ENCODE measurements at regions not wholly inside any gene's neighbourhood (a gene's known extent, or its start where the extent isn't known, plus 50 kb on each side); places are given as distances from the start of the nearest gene placed in this dataset.

DNA sequence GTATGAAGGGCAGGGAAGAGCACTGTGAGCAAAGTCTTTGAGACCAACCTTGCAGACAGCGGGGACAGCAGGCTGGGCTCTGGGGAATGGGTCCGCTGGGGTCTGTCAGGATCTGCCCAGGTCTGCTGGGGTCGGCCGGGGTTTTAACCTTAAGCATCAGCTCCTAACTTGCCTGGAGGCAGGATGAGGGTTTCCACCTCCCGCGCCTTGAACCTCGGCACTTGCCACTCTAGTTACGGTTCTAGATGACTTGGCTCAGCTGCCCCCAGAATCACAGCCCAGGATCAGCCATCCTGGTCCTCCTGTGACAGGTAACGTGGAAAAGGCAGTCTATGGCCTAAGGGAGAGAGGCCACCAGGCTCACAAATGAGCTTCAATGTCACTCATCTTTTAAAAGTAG is 50.4 kb upstream of the CACUL1 start:
- Histone ChIP-seq H2BK120ac (replicated peaks; ENCODE audit: low read depth, low read length) (no peak overlapping the region), H2AK5ac (ENCODE audit: low read depth, low read length) (no peak overlapping the region), H3K79me1 (ENCODE audit: low read depth, low read length) (no peaks in the 10 kb centered on the region), H2BK15ac (ENCODE audit: low read length) (no peak overlapping the region), H4K5ac (ENCODE audit: insufficient read length, low read depth, low read length) (no peak overlapping the region), H3K9me3 (ENCODE audit: insufficient read depth in 2 of 2, low read depth in 1 of 2, low read length in 1 of 2) (no peaks in the 10 kb centered on the region), H3K4me1 (replicated peaks in 1 of 4; ENCODE audit: control insufficient read depth in 3 of 4, insufficient read depth in 4 of 4, low read length in 3 of 4) (no peaks in the 10 kb centered on the region), H4K20me1 (replicated peaks in 1 of 2; ENCODE audit: control insufficient read depth in 1 of 2, insufficient read depth in 2 of 2, low read length in 2 of 2) (no peaks in the 10 kb centered on the region), H3K27me3 (replicated peaks in 1 of 4; ENCODE audit: control insufficient read depth in 3 of 4, extremely low read depth in 1 of 4, insufficient read depth in 3 of 4, low read length in 3 of 4) (no peaks in the 10 kb centered on the region), H2AFZ (ENCODE audit: low read length) (no peak overlapping the region), H3K14ac (ENCODE audit: insufficient read length) (no peak overlapping the region), H3K4me3 (ENCODE audit: extremely low read depth in 1 of 4, insufficient read depth in 2 of 4, low read depth in 3 of 4, low read length in 4 of 4) (no peak overlapping the region), H2BK12ac (ENCODE audit: low read depth, low read length) (no peak overlapping the region), H3K4ac (replicated peaks; ENCODE audit: insufficient read length, low read depth, low read length) (no peak overlapping the region), H3K36me3 (ENCODE audit: control insufficient read depth in 2 of 4, insufficient read depth in 4 of 4, low read length in 3 of 4) (no peaks in the 10 kb centered on the region), H2BK20ac (ENCODE audit: low read length) (no peak overlapping the region), H3K18ac (ENCODE audit: extremely low read depth, low read length) (no peak overlapping the region), H4K91ac (replicated peaks; ENCODE audit: insufficient read length, low read length) (no peak overlapping the region), H3K79me2 (ENCODE audit: control insufficient read depth in 1 of 2, insufficient read depth in 2 of 2, low read length in 2 of 2) (no peaks in the 10 kb centered on the region), H3K9ac (replicated peaks in 1 of 4; ENCODE audit: extremely low read depth in 1 of 4, low read depth in 3 of 4, low read length in 3 of 4) (no peak overlapping the region), H3K23me2 (ENCODE audit: low read depth, low read length) (no peaks in the 10 kb centered on the region), H3K23ac (ENCODE audit: insufficient read length) (no peak overlapping the region), H4K8ac (ENCODE audit: extremely low read depth, insufficient read depth, low read length) (no peak overlapping the region), H3K56ac (replicated peaks; ENCODE audit: insufficient read length, low read depth, low read length) (no peak overlapping the region), H3K27ac (ENCODE audit: low read depth, low read length) (no peak overlapping the region), H3K4me2 (ENCODE audit: insufficient read depth in 1 of 2, low read depth in 2 of 2, low read length in 2 of 2) (no peak overlapping the region), H2BK5ac (ENCODE audit: low read depth, low read length) (no peak overlapping the region)
- ChIA-PET CTCF (ENCODE audit: partially characterized antibody) (interaction anchor here (0.6 to 3.6 kb wide), 8 partner anchors 9 to 1350 kb away, joined by 3 to 19 read pairs (median 4); no protein-coding TSS in a partner anchor), POLR2A (ENCODE audit: partially characterized antibody) (interaction anchor here (0.9 kb wide), 1 partner anchor 16 kb away, joined by 3 read pairs; no protein-coding TSS in a partner anchor)
- 90% methylated on average over 9 of the region's 9 CpGs; no CpG with 5 or more reads in 1 of the 2 experiments for WGBS, 2 experiments (ENCODE audit: extremely low coverage in 1 of 2, insufficient coverage in 1 of 2, insufficient read length in 1 of 2, insufficient replicate concordance in 2 of 2, low coverage in 1 of 2, low lambda C conversion rate in 2 of 2, missing lambda C conversion rate in 1 of 2)
- FAIRE-seq (no peak), DNase-seq (ENCODE audit: low read depth in 1 of 2, low spot score in 2 of 2) (no peak)
- TF ChIP-seq KDM4A (IDR thresholded peaks at IDR 0.05; ENCODE audit: low read depth, low read length, severe bottlenecking) (no peak), TCF12 (IDR thresholded peaks at IDR 0.05; ENCODE audit: low read depth, low read length) (no peak), ASH2L (IDR thresholded peaks at IDR 0.05; ENCODE audit: low read length) (no peak), ZNF274 (IDR thresholded peaks at IDR 0.05; ENCODE audit: borderline replicate concordance, extremely low read depth, low read length) (no peak), NRF1 (IDR thresholded peaks at IDR 0.05; ENCODE audit: low read depth, low read length) (no peak), SP4 (IDR thresholded peaks at IDR 0.05; ENCODE audit: low read length) (no peak), FOSL1 (IDR thresholded peaks at IDR 0.05; ENCODE audit: insufficient read depth, low read depth, low read length) (no peak)
- TF ChIP-seq, protein P1, sequence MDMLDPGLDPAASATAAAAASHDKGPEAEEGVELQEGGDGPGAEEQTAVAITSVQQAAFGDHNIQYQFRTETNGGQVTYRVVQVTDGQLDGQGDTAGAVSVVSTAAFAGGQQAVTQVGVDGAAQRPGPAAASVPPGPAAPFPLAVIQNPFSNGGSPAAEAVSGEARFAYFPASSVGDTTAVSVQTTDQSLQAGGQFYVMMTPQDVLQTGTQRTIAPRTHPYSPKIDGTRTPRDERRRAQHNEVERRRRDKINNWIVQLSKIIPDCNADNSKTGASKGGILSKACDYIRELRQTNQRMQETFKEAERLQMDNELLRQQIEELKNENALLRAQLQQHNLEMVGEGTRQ (IDR thresholded peaks at IDR 0.05; ENCODE audit: low read length) = no peak

Data from H1 (cell line).